Transverse colon (tissue), 4 donors: ENCODE measurements at regions not wholly inside any gene's neighbourhood (a gene's known extent, or its start where the extent isn't known, plus 50 kb on each side); places are given as distances from the start of the nearest gene placed in this dataset.

Experiments used
- DNase-seq: peaks from one replicate; pipeline ENCODE4 v3.0.0-alpha.2; 2019
- H3K27ac ChIP-seq, 4 donors: fragments of 200-600 bp; sonication (generic); 2 replicates each; pipeline ENCODE4 v1.5.1; 2016 to 2018; ENCODE audit warnings: inconsistent platforms in 4 of 4
- H3K27me3 ChIP-seq: fragments of 200-600 bp; sonication (generic); 2 replicates; pipeline ENCODE4 v1.5.1; 2017; ENCODE audit warnings: inconsistent platforms
- H3K36me3 ChIP-seq, 4 donors: fragments of 200-600 bp; sonication (generic); 2 replicates each; pipeline ENCODE4 v1.5.1; 2017 to 2019; ENCODE audit warnings: inconsistent platforms in 4 of 4
- H3K4me1 ChIP-seq, 4 donors: fragments of 200-600 bp; sonication (generic); 2 replicates each; pipeline ENCODE4 v1.5.1; 2017 to 2020; ENCODE audit warnings: inconsistent platforms in 4 of 4
- H3K4me3 ChIP-seq, 4 donors: fragments of 200-600 bp; sonication (generic); 1 replicate in 1 of 4; 2 replicates in 3 of 4; pipeline versions ENCODE4 v1.5.1 to v1.6.1; 2017 to 2019; ENCODE audit warnings: inconsistent platforms in 4 of 4
- H3K9me3 ChIP-seq, 2 donors: fragments of 200-600 bp; sonication (generic); 2 replicates each; pipeline ENCODE4 v1.5.1; 2017 to 2019; ENCODE audit warnings: inconsistent platforms in 2 of 2
- CTCF ChIP-seq, 5 experiments: fragments of 200-600 bp in 3 of 5; fragments of 450-650 bp in 2 of 5; sonication (generic) in 3 of 5; IDR thresholded peaks; 1 replicate in 2 of 5; 2 replicates in 3 of 5; pipeline ENCODE4 v1.5.1; 2016 to 2017; ENCODE audit warnings: antibody characterized with exemption in 5 of 5, inconsistent platforms in 3 of 5, mild to moderate bottlenecking in 2 of 5, moderate library complexity in 1 of 5
- EP300 ChIP-seq: sonication (generic); formaldehyde crosslinking; IDR thresholded peaks from one replicate; pipeline ENCODE4 v1.6.1; 2017; ENCODE audit warnings: antibody characterized with exemption, low read depth
- POLR2A ChIP-seq: fragments of 450-650 bp; IDR thresholded peaks from one replicate; pipeline ENCODE4 v1.6.1; 2016; ENCODE audit warnings: antibody characterized with exemption, mild to moderate bottlenecking, moderate library complexity
- POLR2AphosphoS5 ChIP-seq, 3 donors: sonication (generic); formaldehyde crosslinking; IDR thresholded peaks; one replicate each; pipeline ENCODE4 v1.6.1; 2016; ENCODE audit warnings: antibody characterized with exemption in 3 of 3
- WGBS, 2 donors: methylation state at CpG; one replicate each; pipeline ENCODE4 v1.1.5; 2018; ENCODE audit warnings: low coverage in 1 of 2; 5-methylcytosine and 5-hydroxymethylcytosine counted together
- in situ Hi-C, 4 donors: fragments of 200-750 bp; cut with MboI; loops; one replicate each; pipeline versions ENCODE4 v1.15.0 to v1.15.1; 2017; ENCODE audit warnings: low sequenced_read_pairs in 3 of 4, low pct_ligation_motif_present in 1 of 4, low pct_unique_long_range_greater_than_20kb in 1 of 4
- intact Hi-C: fragments of 100-400 bp; cut with DNase I; formaldehyde crosslinking; loops from one replicate; pipeline ENCODE4 v1.15.1; 2023; ENCODE audit warnings: low total_unique reads

- Histone ChIP-seq H3K4me3 (no peak overlapping the region), H3K36me3 (no peaks in the 10 kb centered on the region), H3K9me3 (no peaks in the 10 kb centered on the region), H3K4me1 (no peaks in the 10 kb centered on the region), H3K27me3 (no peaks in the 10 kb centered on the region), H3K27ac (no peak overlapping the region)
- no peak for TF ChIP-seq POLR2A
- no peak for TF ChIP-seq EP300
- no peak for TF ChIP-seq POLR2AphosphoS5 (IDR thresholded peaks at IDR 0.05)
- no peak for TF ChIP-seq CTCF (IDR thresholded peaks at IDR 0.05)
- WGBS, 2 donors: 74 to 94% methylated on average over 1 of the region's 1 CpG
- no peak for DNase-seq
- in situ Hi-C loops: no loop called here
- intact Hi-C loops: no loop called here
These were observed 98.9 kb upstream of the RMST start for GRCh38 chr12:97363693-97364092.

DNA sequence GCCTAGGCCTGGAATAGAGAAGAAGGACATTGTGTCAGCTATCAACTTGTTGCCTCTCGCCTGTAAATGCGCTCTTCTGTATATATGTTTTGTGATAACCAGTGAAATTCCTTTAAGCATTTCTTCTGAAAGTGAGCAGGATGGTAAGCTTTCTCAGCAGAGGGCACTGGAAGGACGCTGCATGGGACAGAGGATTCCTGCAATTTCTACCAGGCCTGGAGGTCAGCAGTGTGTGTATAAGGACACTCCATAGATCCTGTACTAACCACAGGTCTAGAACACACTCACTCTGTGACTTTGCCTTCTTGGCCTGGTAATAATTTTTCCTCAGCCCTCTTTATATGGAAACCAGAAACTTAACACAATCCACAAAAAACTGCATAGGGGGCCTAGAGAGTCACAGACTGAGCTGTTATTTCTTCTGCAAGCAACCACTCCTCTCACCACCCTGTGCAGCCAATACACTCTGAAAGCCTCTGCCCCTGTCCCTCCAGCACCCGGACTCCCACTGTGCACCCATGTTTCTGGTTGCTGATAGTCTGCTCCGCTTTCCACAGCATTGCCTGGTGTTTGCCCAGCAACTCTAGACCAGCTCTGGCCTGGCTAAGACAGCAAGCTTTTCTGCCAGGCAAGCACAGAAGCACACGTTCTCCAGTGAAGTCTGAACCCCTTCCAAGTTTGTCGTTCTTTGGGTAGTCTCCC lies 94.0 kb upstream of the RMST start:
- Histone ChIP-seq H3K9me3 (no peaks in the 10 kb centered on the region), H3K4me1 (no peaks in the 10 kb centered on the region), H3K36me3 (no peaks in the 10 kb centered on the region), H3K4me3 (no peak overlapping the region), H3K27ac (no peak overlapping the region), H3K27me3 (no peaks in the 10 kb centered on the region)
- in situ Hi-C loops: no loop called here
- intact Hi-C loops: no loop called here
- no peak for DNase-seq
- WGBS, 2 donors: 73 to 88% methylated on average over 2 to 7 of the region's 7 CpGs
- TF ChIP-seq POLR2A: no peak
- TF ChIP-seq CTCF (IDR thresholded peaks at IDR 0.05): no peak
- TF ChIP-seq EP300: no peak
- no peak for TF ChIP-seq POLR2AphosphoS5 (IDR thresholded peaks at IDR 0.05)

DNA sequence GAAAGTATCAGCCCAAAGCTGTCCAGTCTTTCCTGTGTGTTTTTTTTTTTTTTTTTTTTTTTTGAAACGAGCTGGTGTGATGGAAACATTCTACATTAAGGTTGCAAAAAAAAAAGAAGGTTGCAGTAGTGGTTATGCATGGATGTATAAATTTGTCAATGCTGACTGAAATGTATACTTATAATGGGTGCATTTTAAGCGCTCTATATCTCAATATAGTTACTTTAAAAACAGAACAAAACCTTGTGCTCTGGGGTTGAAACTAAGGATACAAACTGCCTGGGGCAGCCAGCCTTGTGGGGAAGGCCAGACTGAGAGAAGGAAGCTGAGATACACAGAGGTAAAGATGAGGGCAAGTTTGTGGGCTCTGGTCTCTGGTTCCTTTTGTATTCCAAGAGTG lies 87.3 kb upstream of the RMST start:
- TF ChIP-seq POLR2AphosphoS5 (IDR thresholded peaks at IDR 0.05) (no peak), EP300 (no peak), CTCF (IDR thresholded peaks at IDR 0.05) (no peak), POLR2A (no peak)
- in situ Hi-C loops (no loop called here), intact Hi-C loops (no loop called here)
- Histone ChIP-seq H3K27ac (no peak overlapping the region), H3K36me3 (no peaks in the 10 kb centered on the region), H3K9me3 (no peaks in the 10 kb centered on the region), H3K27me3 (no peaks in the 10 kb centered on the region), H3K4me1 (no peaks in the 10 kb centered on the region), H3K4me3 (no peak overlapping the region)
- WGBS, 2 donors: 45 to 60% methylated on average over 2 of the region's 2 CpGs
- no peak for DNase-seq

- H3K9me3 ChIP-seq: no peaks in the 10 kb centered on the region
- no peak for TF ChIP-seq EP300
- intact Hi-C loops (no loop called here), in situ Hi-C loops (no loop called here)
- no peak overlapping the region for H3K27ac ChIP-seq
- H3K27me3 ChIP-seq: no peaks in the 10 kb centered on the region
- DNase-seq: no peak
- WGBS, 2 donors: 84% methylated on average over 2 of the region's 2 CpGs; no CpG with 5 or more reads in 1 of the 2 donors
- no peaks in the 10 kb centered on the region for H3K4me1 ChIP-seq
- no peak overlapping the region for H3K4me3 ChIP-seq
- no peaks in the 10 kb centered on the region for H3K36me3 ChIP-seq
These were observed 82.2 kb upstream of the RMST start for GRCh38 chr12:97380440-97380839.

- Histone ChIP-seq H3K4me3 (no peak overlapping the region), H3K36me3 (no peaks in the 10 kb centered on the region), H3K27ac (no peak overlapping the region), H3K27me3 (no peaks in the 10 kb centered on the region), H3K9me3 (no peaks in the 10 kb centered on the region), H3K4me1 (no peaks in the 10 kb centered on the region)
- intact Hi-C loops (no loop called here), in situ Hi-C loops (no loop called here)
- no peak for TF ChIP-seq POLR2AphosphoS5 (IDR thresholded peaks at IDR 0.05)
- no peak for TF ChIP-seq CTCF (IDR thresholded peaks at IDR 0.05)
- TF ChIP-seq EP300: no peak
- no peak for TF ChIP-seq POLR2A
- no peak for DNase-seq
- WGBS, 2 donors: 75 to 89% methylated on average over 1 of the region's 1 CpG
These were observed 77.5 kb upstream of the RMST start for GRCh38 chr12:97385121-97385520.
